GM12874 (cell line): ENCODE measurements at regions not wholly inside any gene's neighbourhood (a gene's known extent, or its start where the extent isn't known, plus 50 kb on each side); places are given as distances from the start of the nearest gene placed in this dataset.

ENCODE experiments used
- CTCF ChIP-seq: IDR thresholded peaks from 2 replicates; pipeline ENCODE4 v1.5.1; 2011; ENCODE audit warnings: low read depth, mild to moderate bottlenecking, control low read depth, low read length, moderate library complexity; ENCODE audit not compliant: insufficient read depth

DNA sequence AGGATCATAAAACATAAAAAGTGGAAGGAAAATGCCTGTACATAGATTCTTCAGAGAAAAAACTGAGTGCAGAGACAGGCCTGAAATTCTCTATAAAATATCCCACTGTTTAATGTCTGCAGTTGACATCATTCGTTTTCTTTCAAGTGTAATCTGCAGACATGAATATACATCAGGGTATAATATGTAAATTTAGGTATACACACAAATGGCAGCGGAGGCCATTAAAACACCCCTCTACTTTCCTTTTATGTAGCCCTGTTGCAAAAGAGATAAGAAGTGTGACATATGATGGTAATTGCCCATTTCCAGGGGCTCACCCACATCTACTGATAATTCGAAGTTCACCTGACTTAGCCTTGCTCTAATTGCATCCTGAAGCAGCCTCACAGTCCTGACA, 164.3 kb downstream of the SLC24A2 start:
- no peak for TF ChIP-seq CTCF

GRCh38 chr9:19623941-19624340, 164.9 kb downstream of the SLC24A2 start:
- no peak for TF ChIP-seq CTCF

DNA sequence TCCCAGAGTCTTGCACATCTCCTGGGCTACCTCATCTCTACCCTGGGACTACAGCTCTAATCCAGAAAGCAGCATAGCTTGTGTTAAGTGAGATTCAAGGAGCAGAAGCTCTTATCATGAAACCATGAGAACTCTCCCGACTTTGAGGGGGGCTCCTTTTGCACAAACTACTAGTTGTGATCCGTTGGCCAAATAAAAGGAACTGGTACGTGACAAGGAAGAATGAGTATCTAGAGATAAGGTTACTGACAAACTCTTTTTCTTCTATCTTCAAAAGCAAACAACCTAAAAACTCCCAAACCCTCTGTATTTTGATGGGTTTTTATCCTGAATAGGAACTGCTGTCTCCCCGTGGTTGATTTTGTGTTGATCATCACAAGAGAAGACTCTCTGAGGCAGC, 168.5 kb downstream of the SLC24A2 start:
- TF ChIP-seq CTCF, result no peak

DNA sequence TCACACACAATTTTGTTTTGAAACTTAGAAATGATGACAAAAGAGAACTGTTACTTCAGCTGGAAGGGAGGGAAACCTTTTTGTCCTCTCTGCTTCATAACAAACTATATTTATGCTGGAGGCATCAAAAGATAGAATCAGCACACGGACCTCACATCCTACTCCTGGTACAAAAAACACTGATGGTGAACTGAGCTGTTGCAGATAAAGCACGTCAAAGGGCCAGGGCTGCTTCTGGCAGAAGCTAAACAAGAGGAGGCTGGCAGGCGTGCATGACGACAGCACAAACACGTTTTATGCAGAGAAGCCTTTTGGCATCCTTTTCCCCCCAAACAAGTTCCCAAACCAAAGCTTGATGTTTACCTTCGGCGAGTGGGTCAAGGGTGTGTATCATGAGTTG, 169.6 kb downstream of the SLC24A2 start:
- no peak for TF ChIP-seq CTCF

- TF ChIP-seq CTCF, result no peak
Measured at GRCh38 chr9:19618816-19619215, 170.0 kb downstream of the SLC24A2 start.

GRCh38 chr9:19615036-19615624, 173.7 kb downstream of the SLC24A2 start:
- TF ChIP-seq CTCF, result no peak

- TF ChIP-seq CTCF, result no peak
Measured at GRCh38 chr9:19614294-19614693, 174.5 kb downstream of the SLC24A2 start.
